Prostate gland (tissue), 2 donors: ENCODE measurements at regions not wholly inside any gene's neighbourhood (a gene's known extent, or its start where the extent isn't known, plus 50 kb on each side); places are given as distances from the start of the nearest gene placed in this dataset.

Source experiments
- CTCF ChIP-seq, 4 experiments: fragments of 200-600 bp in 2 of 4; fragments of 450-650 bp in 2 of 4; sonication (generic) in 2 of 4; IDR thresholded peaks; 1 replicate in 3 of 4; 2 replicates in 1 of 4; pipeline ENCODE4 v1.5.1; 2016 to 2019; ENCODE audit warnings: antibody characterized with exemption in 4 of 4, mild to moderate bottlenecking in 2 of 4, moderate library complexity in 2 of 4
- POLR2A ChIP-seq: fragments of 450-650 bp; IDR thresholded peaks from one replicate; pipeline ENCODE4 v1.6.1; 2016; ENCODE audit warnings: antibody characterized with exemption, mild to moderate bottlenecking
- POLR2AphosphoS5 ChIP-seq: sonication (generic); formaldehyde crosslinking; IDR thresholded peaks from one replicate; pipeline ENCODE4 v1.6.1; 2017; ENCODE audit warnings: antibody characterized with exemption

- TF ChIP-seq CTCF (IDR thresholded peaks at IDR 0.05) (no peak), POLR2A (no peak), POLR2AphosphoS5 (no peak)
Observed at GRCh38 chr13:61316647-61317046, 99.0 kb downstream of the PCDH20 start.
